ENCODE measurements at regions not wholly inside any gene's neighbourhood (a gene's known extent, or its start where the extent isn't known, plus 50 kb on each side); places are given as distances from the start of the nearest gene placed in this dataset.

DNA sequence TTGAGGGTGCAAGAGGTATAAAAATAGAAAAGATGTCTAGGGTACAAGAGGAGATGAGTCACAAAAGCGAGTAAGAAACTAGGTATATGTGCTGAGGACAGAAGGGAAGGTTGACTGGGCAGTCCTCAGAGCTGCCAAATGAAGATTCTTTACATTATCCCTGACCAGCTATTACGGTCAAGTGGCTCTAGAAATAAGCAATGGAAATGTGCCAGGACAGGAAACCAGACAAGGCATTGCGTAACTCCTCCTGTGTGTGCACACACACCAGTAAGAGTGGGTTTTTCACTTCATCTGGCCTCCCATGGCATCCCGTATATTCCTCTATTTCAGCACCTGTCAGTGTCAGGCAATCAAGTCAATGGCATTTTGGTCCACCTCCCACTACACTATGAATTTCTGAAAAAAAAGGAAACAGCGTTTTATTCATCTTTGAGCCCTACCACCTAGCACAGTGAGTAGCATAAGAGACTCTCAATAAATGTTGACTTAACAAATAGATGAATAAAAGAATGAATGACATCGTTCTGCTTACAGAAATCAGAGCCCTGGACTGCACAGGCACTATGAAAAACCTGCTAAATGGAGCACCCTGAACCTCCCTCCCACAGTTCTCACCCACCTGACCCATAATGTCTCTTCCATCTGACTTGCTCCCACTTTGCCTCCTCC, 62.6 kb upstream of the KLF3 start:
- DNase-seq (ENCODE audit: low spot score) = peak; percentile 49

DNA sequence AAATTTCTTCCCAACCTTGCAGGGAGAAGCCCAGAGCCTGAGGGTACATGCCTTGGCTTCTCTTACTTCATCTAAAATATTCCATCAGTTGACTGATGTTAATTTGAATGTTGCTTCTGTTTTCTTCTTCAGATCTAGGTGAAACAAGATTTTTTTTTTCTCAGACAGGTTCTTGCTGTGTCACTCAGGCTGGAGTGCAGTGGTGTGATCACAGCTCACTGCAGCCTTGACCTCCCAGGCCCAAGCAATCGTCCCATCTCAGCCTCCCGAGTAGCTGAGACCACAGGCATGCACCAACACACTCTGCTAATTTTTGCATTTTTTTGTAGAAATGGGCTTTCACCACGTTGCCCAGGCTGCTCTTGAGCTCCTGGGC, 62.1 kb upstream of the KLF3 start:
- DNase-seq (ENCODE audit: low spot score) = no peak

DNA sequence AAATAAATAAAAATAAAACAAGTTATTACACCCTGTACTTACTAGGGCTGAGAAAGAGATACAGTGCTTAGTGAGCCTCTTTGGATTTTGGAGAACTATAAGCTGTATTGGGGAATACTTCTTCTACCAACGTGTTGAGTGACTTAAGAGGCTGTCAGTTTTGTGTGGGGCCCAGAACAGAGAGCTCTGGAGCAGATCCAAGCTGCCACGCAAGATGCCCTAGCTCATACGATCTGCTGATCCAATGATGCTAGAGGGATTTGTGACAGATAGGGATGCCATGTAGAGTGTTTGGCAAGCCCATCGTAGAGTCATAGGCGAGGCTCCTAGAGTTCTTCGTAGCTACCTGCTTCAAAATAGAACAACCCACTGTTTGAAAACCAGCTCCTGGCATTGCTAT, 60.3 kb upstream of the KLF3 start:
- no peak for DNase-seq (ENCODE audit: low spot score)

DNA sequence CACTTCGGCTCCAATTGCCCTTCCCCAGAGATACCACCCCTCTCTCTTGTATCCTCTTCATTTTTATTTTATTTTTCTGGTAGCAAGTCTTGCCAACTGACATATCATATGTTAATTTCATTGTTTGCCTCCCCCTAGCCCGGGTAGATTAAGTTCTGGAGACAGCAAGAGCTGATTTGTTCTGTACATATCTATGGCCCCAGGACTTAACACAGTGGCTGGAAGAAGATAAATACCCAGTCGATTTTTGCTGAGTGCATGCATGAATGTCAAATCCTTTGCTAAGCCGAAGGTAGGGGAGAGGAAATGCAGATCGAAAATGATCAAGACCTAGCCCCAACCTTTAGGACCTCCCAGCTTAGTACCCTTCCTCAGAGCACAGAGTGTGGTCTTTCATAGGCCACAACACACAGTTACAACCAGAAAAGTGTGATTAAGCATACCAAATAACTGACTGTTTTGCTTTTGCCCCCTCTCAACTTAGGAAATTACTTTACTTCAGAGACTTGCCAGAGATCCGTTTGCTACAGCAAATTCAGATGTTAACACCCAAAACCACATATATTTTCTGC, 58.7 kb upstream of the KLF3 start:
- DNase-seq (ENCODE audit: low spot score) = no peak

DNA sequence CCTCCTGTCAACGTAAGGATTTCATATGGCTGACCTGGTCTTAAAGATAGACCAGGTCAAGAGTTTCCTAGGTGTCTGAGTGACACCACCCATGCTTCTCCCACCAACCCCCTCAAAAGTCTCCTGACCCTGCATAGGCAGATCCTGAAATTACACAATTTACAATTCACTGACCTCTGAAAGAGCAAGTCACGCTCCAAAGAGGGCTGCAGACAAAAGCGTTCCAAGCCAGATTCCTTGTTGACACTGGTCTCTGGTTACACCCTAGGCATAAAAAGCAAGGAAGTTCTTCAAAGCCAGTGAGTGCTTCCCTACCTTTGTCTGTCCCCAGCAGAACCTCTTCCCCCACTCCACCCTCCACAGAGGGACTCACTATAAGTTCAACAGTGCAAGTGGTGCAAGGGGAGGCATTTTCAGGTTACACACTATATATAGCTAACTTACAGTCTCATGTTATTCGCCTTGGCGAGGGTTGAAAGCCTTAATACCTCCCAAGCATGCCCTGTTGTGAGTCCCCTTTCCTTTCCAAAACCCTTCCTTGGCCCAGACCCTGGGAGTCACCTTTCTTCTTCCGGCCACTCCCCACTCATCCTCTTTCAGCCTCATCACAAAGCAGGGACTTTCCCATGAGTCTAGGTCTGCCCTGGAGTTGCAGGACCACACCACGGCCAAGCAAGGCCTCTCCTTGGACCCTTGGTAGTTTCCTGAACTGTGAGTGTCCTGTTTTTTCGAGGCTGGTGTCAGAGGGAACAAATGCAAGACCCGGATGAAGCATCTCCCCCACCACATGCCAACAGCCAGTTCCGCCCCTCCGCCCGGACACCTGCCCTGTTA, 58.0 kb upstream of the KLF3 start:
- DNase-seq (ENCODE audit: low spot score) = no peak

DNA sequence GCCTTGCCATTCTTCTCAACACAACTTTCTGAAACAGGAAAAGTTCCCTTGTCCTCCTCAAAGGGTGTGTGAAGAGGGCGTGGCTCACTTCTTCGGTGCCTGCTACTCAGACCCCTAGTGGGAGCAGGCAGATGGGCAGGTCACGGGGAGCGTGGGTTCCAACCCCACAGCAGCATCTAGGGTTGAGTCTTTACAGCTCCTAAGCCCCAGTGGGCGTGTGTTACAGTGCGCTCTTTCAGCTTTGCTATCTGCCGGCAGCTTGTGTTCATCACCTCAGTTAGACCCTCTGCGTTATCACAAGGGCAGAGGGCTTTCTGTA, 57.5 kb upstream of the KLF3 start:
- DNase-seq (ENCODE audit: low spot score) = no peak

DNA sequence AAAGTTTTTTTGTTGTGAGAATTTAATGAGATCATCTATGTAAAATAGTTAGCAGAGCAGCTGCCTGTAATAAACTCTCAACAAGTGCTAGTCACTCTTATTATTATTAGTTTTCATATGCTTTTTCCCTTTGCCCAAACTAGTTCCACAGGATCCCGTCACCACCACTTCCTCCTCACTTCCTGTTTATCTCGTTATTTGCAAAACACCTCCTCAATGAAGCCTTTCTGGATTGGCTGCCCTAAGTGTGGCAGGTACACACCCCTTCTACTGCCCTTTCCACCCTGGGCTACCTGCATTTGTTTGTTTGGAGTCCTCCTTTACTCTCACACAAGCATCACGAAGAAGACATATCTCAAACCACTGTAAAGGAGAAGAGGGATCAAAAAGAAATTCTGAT, 54.4 kb upstream of the KLF3 start:
- DNase-seq (ENCODE audit: low spot score) = no peak

DNA sequence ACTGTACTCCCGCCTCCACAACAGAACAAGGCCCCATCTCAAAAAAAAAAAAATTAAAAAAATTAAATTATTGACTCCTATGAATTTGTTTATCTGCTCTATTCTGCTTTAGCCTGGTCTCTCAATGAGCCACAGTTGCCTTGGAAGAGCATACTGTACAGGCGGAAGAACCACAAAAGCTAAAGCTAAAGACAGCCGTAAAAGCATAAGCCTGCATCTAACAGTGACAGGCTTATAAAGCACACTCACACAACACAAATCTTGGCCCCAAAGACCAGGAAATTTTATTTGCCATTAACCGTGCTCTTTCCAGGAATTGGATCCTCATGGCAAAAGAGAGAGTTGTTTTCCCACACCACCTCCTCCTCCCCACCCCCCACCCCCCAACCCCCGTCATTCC, 53.5 kb upstream of the KLF3 start:
- DNase-seq (ENCODE audit: low spot score) = peak; percentile 11

DNA sequence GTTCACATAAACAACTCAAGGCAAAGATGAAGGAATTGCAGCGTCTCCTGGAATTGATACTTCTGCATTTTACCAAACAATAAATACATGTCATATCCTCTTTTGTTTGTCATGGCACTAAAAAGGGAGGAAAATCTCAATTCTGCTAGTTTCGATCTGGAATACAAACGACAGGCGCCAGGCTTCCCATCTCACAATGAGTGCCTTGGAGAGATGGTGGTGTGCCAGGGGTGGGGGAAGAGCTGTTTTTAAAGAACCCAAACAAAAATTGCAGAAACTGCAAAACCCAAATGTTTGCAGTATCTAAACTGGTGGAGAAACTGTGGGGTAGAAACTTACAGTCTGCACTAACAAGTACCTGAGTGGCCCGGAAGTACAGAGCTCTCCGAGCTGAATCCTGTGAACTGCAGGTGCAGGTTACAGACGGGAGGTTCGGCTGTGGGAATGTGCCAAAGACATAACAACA, 53.0 kb upstream of the KLF3 start:
- DNase-seq (ENCODE audit: low spot score) = peak; percentile 59

DNA sequence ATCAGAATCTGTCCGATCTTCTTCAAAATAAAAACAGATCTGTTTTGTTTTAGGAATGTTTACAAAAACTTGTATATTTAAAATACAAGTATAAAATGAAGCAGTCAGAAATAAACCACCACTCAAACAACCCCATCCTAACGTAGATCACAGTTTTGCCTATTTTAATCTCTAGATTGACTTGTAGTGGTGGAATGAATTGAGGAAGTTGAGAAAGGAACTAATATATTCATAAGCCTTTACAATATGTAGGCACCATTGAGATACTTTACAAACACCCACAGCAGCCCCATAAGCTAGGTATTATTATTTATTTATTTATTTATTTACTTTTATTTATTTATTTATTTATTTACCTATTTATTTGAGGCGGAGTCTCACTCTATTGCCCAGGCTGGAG, 52.3 kb upstream of the KLF3 start:
- no peak for DNase-seq (ENCODE audit: low spot score)

DNA sequence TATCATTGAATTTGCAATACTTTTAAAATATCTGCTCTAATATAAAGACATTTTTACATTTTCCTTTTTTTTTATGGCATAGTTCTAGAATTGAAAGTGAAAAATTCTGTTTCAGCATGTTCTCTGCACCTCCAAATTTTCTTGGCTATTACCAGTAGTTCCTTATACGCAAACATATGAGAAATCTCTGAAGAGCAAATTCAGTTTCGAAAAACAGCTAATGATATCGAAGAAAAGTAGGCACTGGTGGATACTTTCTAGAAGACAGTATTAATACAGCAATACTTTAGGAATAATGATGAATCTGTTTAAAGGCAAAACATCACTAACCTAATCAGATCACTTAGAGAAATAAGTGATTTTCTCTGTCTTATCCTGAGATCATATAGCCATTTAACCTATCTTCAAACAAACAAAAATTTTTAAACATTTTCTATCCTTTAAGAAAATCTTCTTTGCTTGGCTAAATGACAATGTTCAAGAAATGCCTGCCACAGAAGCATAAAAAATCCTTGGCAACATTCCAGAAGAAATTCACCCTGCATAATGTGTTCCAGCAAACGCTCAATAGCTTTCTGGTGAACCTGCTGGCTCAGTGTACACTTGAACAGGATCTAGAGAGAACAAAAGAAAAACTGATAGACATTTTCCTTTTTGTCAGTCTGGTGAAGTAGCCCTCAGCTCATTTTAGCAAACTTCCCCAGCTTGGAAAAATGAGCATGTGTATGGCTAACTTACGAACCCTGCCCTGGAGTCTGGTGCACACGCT, 51.2 kb upstream of the KLF3 start:
- DNase-seq (ENCODE audit: low spot score) = peak; percentile 35

Measured in pons (tissue), 1 donor.